H1 (cell line): ENCODE measurements at regions not wholly inside any gene's neighbourhood (a gene's known extent, or its start where the extent isn't known, plus 50 kb on each side); places are given as distances from the start of the nearest gene placed in this dataset.

Source experiments
- CTCF ChIA-PET: fragments of 300-600 bp; sonication (Branson Sonifier 250); formaldehyde crosslinking; loops from one replicate; lab custom pipeline; 2021; ENCODE audit not compliant: partially characterized antibody; lab: Charles Lee
- POLR2A ChIA-PET: fragments of 300-600 bp; sonication (Branson Sonifier 250); formaldehyde crosslinking; loops from one replicate; lab custom pipeline; 2021; ENCODE audit warnings: inconsistent platforms; ENCODE audit not compliant: partially characterized antibody; lab: Charles Lee
- DNase-seq, 2 experiments: peaks; one replicate each; pipeline versions ENCODE4 v3.0.0 to v3.0.0-alpha.2; 2010 to 2022; ENCODE audit warnings: low spot score in 2 of 2, low read depth in 1 of 2, mixed read lengths in 1 of 2
- FAIRE-seq: peaks from 2 replicates; lab custom pipeline; 2011; peaks lifted over from hg19 to GRCh38; lab: Jason Lieb, UNC
- H2AFZ ChIP-seq: 2 replicates; pipeline ENCODE4 v1.8.1; 2012; ENCODE audit warnings: low read length, inconsistent platforms
- H2AK5ac ChIP-seq: 2 replicates; pipeline ENCODE4 v1.6.1; 2013; ENCODE audit warnings: low read depth, low read length
- H2BK120ac ChIP-seq: replicated peaks from 2 replicates; pipeline ENCODE3; 2013; ENCODE audit warnings: low read depth, low read length, inconsistent platforms
- H2BK12ac ChIP-seq: 2 replicates; pipeline ENCODE4 v1.6.1; 2013; ENCODE audit warnings: low read depth, low read length
- H2BK15ac ChIP-seq: 2 replicates; pipeline ENCODE4 v1.6.1; 2013; ENCODE audit warnings: low read length
- H2BK20ac ChIP-seq: 2 replicates; pipeline ENCODE4 v1.6.1; 2013; ENCODE audit warnings: low read length
- H2BK5ac ChIP-seq: 2 replicates; pipeline ENCODE4 v1.6.1; 2013; ENCODE audit warnings: low read depth, low read length
- H3K14ac ChIP-seq: 2 replicates; pipeline ENCODE4 v1.6.1; 2013; ENCODE audit warnings: inconsistent platforms; ENCODE audit not compliant: insufficient read length
- H3K18ac ChIP-seq: 2 replicates; pipeline ENCODE4 v1.6.1; 2013; ENCODE audit warnings: low read length; ENCODE audit errors: extremely low read depth
- H3K23ac ChIP-seq: 2 replicates; pipeline ENCODE4 v1.6.1; 2013; ENCODE audit warnings: inconsistent platforms; ENCODE audit not compliant: insufficient read length
- H3K23me2 ChIP-seq: 2 replicates; pipeline ENCODE4 v1.6.1; 2013; ENCODE audit warnings: low read depth, low read length
- H3K27ac ChIP-seq: 2 replicates; pipeline ENCODE4 v1.6.1; 2011; ENCODE audit warnings: low read depth, low read length, inconsistent platforms
- H3K27me3 ChIP-seq, 4 experiments: replicated peaks in 1 of 4; 1 replicate in 1 of 4; 2 replicates in 3 of 4; pipeline versions ENCODE4 v1.6.1 to v1.8.1; 2011 to 2013; ENCODE audit warnings: low read length in 3 of 4, mild to moderate bottlenecking in 3 of 4, inconsistent platforms in 2 of 4, mixed read lengths in 2 of 4, moderate library complexity in 1 of 4; ENCODE audit not compliant: control insufficient read depth in 3 of 4, insufficient read depth in 3 of 4; ENCODE audit errors: extremely low read depth in 1 of 4
- H3K36me3 ChIP-seq, 4 experiments: 2 replicates each; pipeline versions ENCODE4 v1.6.1 to v1.8.1; 2011 to 2013; ENCODE audit warnings: mild to moderate bottlenecking in 4 of 4, low read length in 3 of 4, moderate library complexity in 2 of 4, control low read depth in 1 of 4, inconsistent platforms in 1 of 4; ENCODE audit not compliant: insufficient read depth in 4 of 4, control insufficient read depth in 2 of 4
- H3K4ac ChIP-seq: replicated peaks from 2 replicates; pipeline ENCODE3; 2013; ENCODE audit warnings: low read length, low read depth, mixed read lengths, inconsistent platforms; ENCODE audit not compliant: insufficient read length
- H3K4me1 ChIP-seq, 4 experiments: replicated peaks in 1 of 4; 1 replicate in 1 of 4; 2 replicates in 3 of 4; pipeline versions ENCODE4 v1.6.1 to v1.8.1; 2011 to 2013; ENCODE audit warnings: low read length in 3 of 4, inconsistent platforms in 2 of 4, mixed read lengths in 1 of 4; ENCODE audit not compliant: insufficient read depth in 4 of 4, control insufficient read depth in 3 of 4
- H3K4me2 ChIP-seq, 2 experiments: 2 replicates each; pipeline versions ENCODE4 v1.6.1 to v1.8.1; 2011 to 2013; ENCODE audit warnings: low read depth in 2 of 2, low read length in 2 of 2, control low read depth in 1 of 2, inconsistent platforms in 1 of 2, mild to moderate bottlenecking in 1 of 2; ENCODE audit not compliant: insufficient read depth in 1 of 2
- H3K4me3 ChIP-seq, 4 experiments: fragments of 200-600, 300-600 bp in 1 of 4; sonication (generic), shearing (Covaris generic), sonication (Bioruptor Twin) in 1 of 4; 2 replicates each; pipeline versions ENCODE4 v1.5.1 to v1.8.1; 2011 to 2016; ENCODE audit warnings: low read length in 4 of 4, low read depth in 3 of 4, control low read depth in 2 of 4, inconsistent platforms in 2 of 4, mild to moderate bottlenecking in 2 of 4, mixed read lengths in 1 of 4, moderate library complexity in 1 of 4; ENCODE audit not compliant: insufficient read depth in 2 of 4; ENCODE audit errors: extremely low read depth in 1 of 4
- H3K56ac ChIP-seq: replicated peaks from 2 replicates; pipeline ENCODE3; 2013; ENCODE audit warnings: low read depth, mild to moderate bottlenecking, mixed read lengths, low read length, inconsistent platforms; ENCODE audit not compliant: insufficient read length
- H3K79me1 ChIP-seq: 2 replicates; pipeline ENCODE4 v1.6.1; 2013; ENCODE audit warnings: low read depth, low read length, control low read depth
- H3K79me2 ChIP-seq, 2 experiments: 2 replicates each; pipeline versions ENCODE4 v1.6.1 to v1.8.1; 2012 to 2013; ENCODE audit warnings: low read length in 2 of 2, mild to moderate bottlenecking in 2 of 2, inconsistent platforms in 1 of 2; ENCODE audit not compliant: insufficient read depth in 2 of 2, control insufficient read depth in 1 of 2
- H3K9ac ChIP-seq, 4 experiments: replicated peaks in 1 of 4; 1 replicate in 1 of 4; 2 replicates in 3 of 4; pipeline versions ENCODE4 v1.6.1 to v1.8.1; 2011 to 2013; ENCODE audit warnings: low read depth in 3 of 4, low read length in 3 of 4, control low read depth in 2 of 4, mild to moderate bottlenecking in 2 of 4, moderate library complexity in 2 of 4, inconsistent platforms in 1 of 4; ENCODE audit errors: extremely low read depth in 1 of 4
- H3K9me3 ChIP-seq, 2 experiments: 2 replicates each; pipeline versions ENCODE4 v1.6.1 to v1.8.1; 2012 to 2013; ENCODE audit warnings: mild to moderate bottlenecking in 2 of 2, moderate library complexity in 2 of 2, control low read depth in 1 of 2, inconsistent platforms in 1 of 2, low read depth in 1 of 2, low read length in 1 of 2, mixed read lengths in 1 of 2; ENCODE audit not compliant: insufficient read depth in 2 of 2
- H4K20me1 ChIP-seq, 2 experiments: replicated peaks in 1 of 2; 2 replicates each; pipeline versions ENCODE3 to v1.8.1; 2011 to 2013; ENCODE audit warnings: inconsistent platforms in 2 of 2, low read length in 2 of 2, mild to moderate bottlenecking in 1 of 2; ENCODE audit not compliant: insufficient read depth in 2 of 2, control insufficient read depth in 1 of 2
- H4K5ac ChIP-seq: 2 replicates; pipeline ENCODE4 v1.6.1; 2013; ENCODE audit warnings: low read length, low read depth, mixed read lengths, inconsistent platforms; ENCODE audit not compliant: insufficient read length
- H4K8ac ChIP-seq: 2 replicates; pipeline ENCODE4 v1.8.0; 2013; ENCODE audit warnings: mild to moderate bottlenecking, moderate library complexity, low read length, inconsistent platforms; ENCODE audit not compliant: insufficient read depth; ENCODE audit errors: extremely low read depth
- H4K91ac ChIP-seq: replicated peaks from 2 replicates; pipeline ENCODE3; 2013; ENCODE audit warnings: low read length, mixed read lengths, inconsistent platforms; ENCODE audit not compliant: insufficient read length
- WGBS, 2 experiments: shearing (Covaris generic) in 1 of 2; methylation state at CpG; one replicate each; pipeline versions ENCODE4 v1.1.6 to v1.1.7; 2013 to 2015; ENCODE audit warnings: low lambda C conversion rate in 2 of 2, mixed read lengths in 2 of 2, inconsistent platforms in 1 of 2, low coverage in 1 of 2, missing lambda C conversion rate in 1 of 2; ENCODE audit not compliant: insufficient replicate concordance in 2 of 2, insufficient coverage in 1 of 2, insufficient read length in 1 of 2; ENCODE audit errors: extremely low coverage in 1 of 2, missing lambda C conversion rate in 1 of 2; 5-methylcytosine and 5-hydroxymethylcytosine counted together

DNA sequence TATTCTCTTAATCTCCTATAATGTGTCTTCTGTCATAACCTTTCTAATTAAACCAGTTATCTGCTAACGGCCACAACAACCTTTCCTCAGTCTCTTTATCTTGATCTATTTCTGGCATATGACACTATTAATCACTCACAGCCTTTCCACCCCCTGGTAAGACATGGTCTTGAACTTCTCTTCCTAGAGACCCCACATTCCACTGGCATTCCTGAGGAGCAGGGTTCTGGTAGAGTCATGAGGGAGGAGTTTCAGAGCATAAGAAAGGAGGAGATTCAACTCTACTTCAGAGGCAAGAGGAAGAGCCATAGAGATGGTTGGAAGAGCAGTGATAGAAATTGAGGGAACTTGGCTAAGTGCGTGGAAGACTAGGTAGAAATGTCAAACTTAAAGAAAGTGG is 325.6 kb downstream of the BLID start:
- Histone ChIP-seq H2BK5ac (no peak overlapping the region), H4K8ac (no peak overlapping the region), H3K56ac (no peak overlapping the region), H3K18ac (no peak overlapping the region), H3K27ac (no peak overlapping the region), H3K79me2 (no peaks in the 10 kb centered on the region), H3K4me2 (no peak overlapping the region), H2BK20ac (no peak overlapping the region), H2BK15ac (no peak overlapping the region), H2BK12ac (no peak overlapping the region), H2BK120ac (no peak overlapping the region), H3K4ac (no peak overlapping the region), H3K9me3 (no peaks in the 10 kb centered on the region), H3K14ac (no peak overlapping the region), H3K9ac (no peak overlapping the region), H3K4me1 (0 out of 7 replicates have a peak, but pooled peaks cover 0 to 3% (median 0%) of the 10 kb centered on the region in 4 experiments), H3K79me1 (no peaks in the 10 kb centered on the region), H2AK5ac (no peak overlapping the region), H4K5ac (no peak overlapping the region), H3K36me3 (no peaks in the 10 kb centered on the region; a peak in 1 of 8 replicates), H4K20me1 (no peaks in the 10 kb centered on the region), H3K23me2 (no peaks in the 10 kb centered on the region), H2AFZ (no peak overlapping the region), H3K27me3 (no peaks in the 10 kb centered on the region; a peak in 1 of 7 replicates), H3K4me3 (no peak overlapping the region), H3K23ac (no peak overlapping the region), H4K91ac (no peak overlapping the region)
- WGBS, 2 experiments = 86% methylated on average over 2 of the region's 2 CpGs; no CpG with 5 or more reads in 1 of the 2 experiments
- FAIRE-seq (no peak), DNase-seq (no peak)
- CTCF ChIA-PET = interaction anchor here (0.6 kb wide), 1 partner anchor 154 kb away, joined by 3 read pairs; no protein-coding TSS in a partner anchor
- POLR2A ChIA-PET = interaction anchor here (1.0 kb wide), 1 partner anchor 10 kb away, joined by 4 read pairs; no protein-coding TSS in a partner anchor
